WTC11 (cell line): ENCODE measurements at regions not wholly inside any gene's neighbourhood (a gene's known extent, or its start where the extent isn't known, plus 50 kb on each side); places are given as distances from the start of the nearest gene placed in this dataset.

ENCODE experiments used
- ATAC-seq: fragments of 200-7000 bp; cut with Tn5 transposase; 2 replicates; pipeline ENCODE4 v1.10.0; 2021; ENCODE audit warnings: mild to moderate bottlenecking, moderate library complexity
- CTCF ChIA-PET: fragments of 300-600 bp; sonication (Branson Sonifier 250); formaldehyde crosslinking; loops from one replicate; lab custom pipeline; 2021; ENCODE audit warnings: antibody characterized with exemption; lab: Charles Lee
- POLR2A ChIA-PET: fragments of 350-600 bp; sonication (Branson Sonifier 250); formaldehyde crosslinking; loops from one replicate; lab custom pipeline; 2021; ENCODE audit warnings: antibody characterized with exemption; lab: Charles Lee
- DNase-seq: peaks from one replicate; pipeline ENCODE4 v3.0.0; 2021; ENCODE audit warnings: low spot score
- H3K27ac Mint-ChIP-seq: 2 replicates; pipeline ENCODE4 v1.8.0; 2021; ENCODE audit warnings: mixed read lengths
- H3K27me3 Mint-ChIP-seq: 2 replicates; pipeline ENCODE4 v1.8.0; 2021; ENCODE audit warnings: low read depth, mild to moderate bottlenecking, moderate library complexity, mixed read lengths
- H3K36me3 Mint-ChIP-seq: 2 replicates; pipeline ENCODE4 v1.8.0; 2021; ENCODE audit warnings: mixed read lengths
- H3K4me1 Mint-ChIP-seq: 2 replicates; pipeline ENCODE4 v1.8.0; 2022; ENCODE audit warnings: mixed read lengths
- H3K4me3 Mint-ChIP-seq: 2 replicates; pipeline ENCODE4 v1.8.0; 2021; ENCODE audit warnings: mild to moderate bottlenecking, moderate library complexity, mixed read lengths
- H3K9me3 Mint-ChIP-seq: 2 replicates; pipeline ENCODE4 v1.8.0; 2021; ENCODE audit warnings: mixed read lengths
- CBFB ChIP-seq: sonication (generic); formaldehyde crosslinking; IDR thresholded peaks from 2 replicates; pipeline ENCODE4 v1.8.1; 2022; ENCODE audit warnings: mild to moderate bottlenecking, low read depth, missing genetic modification reagents
- FOXJ3 ChIP-seq: sonication (generic); formaldehyde crosslinking; IDR thresholded peaks from 2 replicates; pipeline ENCODE4 v1.9.0; 2021; ENCODE audit warnings: missing genetic modification reagents, mild to moderate bottlenecking, borderline replicate concordance
- FOXK1 ChIP-seq: sonication (generic); formaldehyde crosslinking; IDR thresholded peaks from 2 replicates; pipeline ENCODE4 v1.8.0; 2022; ENCODE audit warnings: mild to moderate bottlenecking, moderate library complexity, missing genetic modification reagents
- MXD4 ChIP-seq: fragments of 250-450 bp; sonication (Bioruptor Pico); IDR thresholded peaks from 2 replicates; pipeline ENCODE4 v1.8.0; 2021; ENCODE audit warnings: mild to moderate bottlenecking, moderate library complexity, borderline replicate concordance
- MYBL2 ChIP-seq: sonication (generic); formaldehyde crosslinking; IDR thresholded peaks from 2 replicates; pipeline ENCODE4 v1.8.1; 2023; ENCODE audit warnings: mild to moderate bottlenecking, moderate library complexity, missing genetic modification reagents
- TCF7 ChIP-seq: sonication (generic); formaldehyde crosslinking; IDR thresholded peaks from 2 replicates; pipeline ENCODE4 v1.8.0; 2022; ENCODE audit warnings: mild to moderate bottlenecking, low read depth, missing genetic modification reagents, moderate library complexity
- TP53 ChIP-seq: sonication (generic); formaldehyde crosslinking; IDR thresholded peaks from 2 replicates; pipeline ENCODE4 v1.8.1; 2023; ENCODE audit warnings: mild to moderate bottlenecking, missing genetic modification reagents
- ZBTB21 ChIP-seq: sonication (generic); formaldehyde crosslinking; IDR thresholded peaks from 2 replicates; pipeline ENCODE4 v1.8.1; 2023; ENCODE audit warnings: mild to moderate bottlenecking, missing genetic modification reagents, borderline replicate concordance
- ZNF232 ChIP-seq: sonication (generic); formaldehyde crosslinking; IDR thresholded peaks from 2 replicates; pipeline ENCODE4 v1.8.0; 2022; ENCODE audit warnings: mild to moderate bottlenecking, missing genetic modification reagents
- ZNF317 ChIP-seq: sonication (generic); formaldehyde crosslinking; IDR thresholded peaks from 2 replicates; pipeline ENCODE4 v1.8.1; 2023; ENCODE audit warnings: low read depth, mild to moderate bottlenecking, moderate library complexity, missing genetic modification reagents, borderline replicate concordance
- TF ChIP-seq, protein P1 (sequence below): fragments of 250-450 bp; sonication (Bioruptor Pico); IDR thresholded peaks from 2 replicates; pipeline ENCODE4 v1.9.0; 2021; ENCODE audit warnings: mild to moderate bottlenecking
- TF ChIP-seq, protein P2 (sequence below): fragments of 250-450 bp; sonication (Bioruptor Pico); IDR thresholded peaks from 2 replicates; pipeline ENCODE4 v1.9.0; 2021; ENCODE audit warnings: mild to moderate bottlenecking
- TF ChIP-seq, protein P3 (sequence below): sonication (generic); formaldehyde crosslinking; IDR thresholded peaks from 2 replicates; pipeline ENCODE4 v1.8.1; 2022; ENCODE audit warnings: missing genetic modification reagents, borderline replicate concordance
- TF ChIP-seq, protein P4 (sequence below): sonication (generic); formaldehyde crosslinking; IDR thresholded peaks from 2 replicates; pipeline ENCODE4 v1.8.1; 2023; ENCODE audit warnings: mild to moderate bottlenecking, missing genetic modification reagents
- TF ChIP-seq, protein P5 (sequence below): sonication (generic); formaldehyde crosslinking; IDR thresholded peaks from 2 replicates; pipeline ENCODE4 v1.8.0; 2023; ENCODE audit warnings: mild to moderate bottlenecking, missing genetic modification reagents
- TF ChIP-seq, protein P6 (sequence below): fragments of 250-450 bp; sonication (Bioruptor Pico); IDR thresholded peaks from 2 replicates; pipeline ENCODE4 v1.9.0; 2021; ENCODE audit warnings: moderate library complexity, mild to moderate bottlenecking, inconsistent platforms, borderline replicate concordance
- TF ChIP-seq, protein P7 (sequence below): sonication (generic); formaldehyde crosslinking; IDR thresholded peaks from 2 replicates; pipeline ENCODE4 v1.8.0; 2022; ENCODE audit warnings: mild to moderate bottlenecking, missing genetic modification reagents

DNA sequence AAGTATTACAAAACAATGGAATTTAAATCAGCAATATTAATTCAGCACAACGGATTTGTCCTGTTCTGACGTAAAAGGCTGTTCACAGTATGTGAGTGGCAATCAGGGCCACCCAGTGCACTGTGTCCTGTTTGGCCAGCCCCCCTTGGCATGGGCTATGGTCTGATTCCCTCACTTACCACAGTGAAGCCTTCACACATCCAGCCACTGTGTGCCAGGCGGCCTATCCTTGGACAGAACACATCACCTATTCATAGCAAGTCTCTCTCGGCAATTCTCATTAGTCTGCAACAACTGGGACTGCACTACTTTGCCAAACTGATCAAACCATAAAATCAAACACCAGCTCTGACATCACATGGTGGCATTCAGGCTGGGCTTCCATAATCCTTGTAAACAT lies 221.5 kb upstream of the TSHZ3 start:
- TF ChIP-seq, protein P1, sequence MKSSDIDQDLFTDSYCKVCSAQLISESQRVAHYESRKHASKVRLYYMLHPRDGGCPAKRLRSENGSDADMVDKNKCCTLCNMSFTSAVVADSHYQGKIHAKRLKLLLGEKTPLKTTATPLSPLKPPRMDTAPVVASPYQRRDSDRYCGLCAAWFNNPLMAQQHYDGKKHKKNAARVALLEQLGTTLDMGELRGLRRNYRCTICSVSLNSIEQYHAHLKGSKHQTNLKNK (CRISPR knock-in tag), result no peak
- DNase-seq, result no peak
- POLR2A ChIA-PET, result no interaction called here
- H3K27me3 Mint-ChIP-seq, result no peaks in the 10 kb centered on the region; the same call in 1 of the 2 replicates
- H3K36me3 Mint-ChIP-seq, result peaks cover 4% of the 10 kb centered on the region; the same call in 1 of the 2 replicates
- no peak for ATAC-seq
- CTCF ChIA-PET, result no interaction called here
- no peak overlapping the region for H3K4me3 Mint-ChIP-seq
- H3K27ac Mint-ChIP-seq, result no peak overlapping the region
- H3K9me3 Mint-ChIP-seq, result peaks cover 11% of the 10 kb centered on the region
- peaks cover 45% of the 10 kb centered on the region for H3K4me1 Mint-ChIP-seq

DNA sequence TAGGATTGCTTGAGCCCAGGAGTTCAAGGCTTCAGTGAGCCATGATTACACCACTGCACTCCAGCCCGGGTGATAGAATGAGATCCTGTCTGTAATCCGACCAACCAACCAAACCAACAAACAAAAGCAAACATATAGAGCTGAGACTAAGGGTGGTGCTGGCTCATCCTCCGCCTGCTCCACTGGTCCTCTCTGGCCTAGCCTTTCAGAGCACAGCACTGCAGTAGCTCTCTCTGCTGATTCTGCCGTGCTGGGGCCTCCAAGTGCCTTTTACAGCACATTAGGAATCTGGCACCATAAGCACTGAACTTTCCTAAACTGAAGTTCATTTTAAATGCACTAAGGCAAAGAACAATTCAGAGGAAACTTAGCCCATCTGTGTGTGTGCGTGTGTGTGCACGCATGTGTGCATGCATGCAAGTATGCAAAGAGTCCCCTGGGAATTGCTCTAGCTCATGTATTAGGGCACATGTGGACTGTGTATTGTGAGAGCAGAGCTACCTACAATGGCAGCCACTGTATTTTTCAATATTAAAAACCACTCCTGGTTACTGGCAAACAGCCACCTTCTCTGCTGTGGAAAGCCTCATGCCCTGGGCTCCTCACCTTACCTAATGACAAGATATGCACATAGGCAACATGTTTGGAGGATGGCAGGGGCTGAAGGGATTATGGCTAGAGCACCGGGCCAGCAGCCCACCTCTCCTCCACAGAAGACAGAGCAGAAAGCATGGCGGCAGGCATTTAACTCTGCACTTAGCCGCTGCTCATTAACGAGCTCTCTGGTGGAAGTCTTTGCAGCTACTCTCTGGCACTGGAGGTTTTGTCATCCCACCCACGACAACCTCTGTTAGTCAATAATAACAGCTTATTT lies 223.1 kb upstream of the TSHZ3 start:
- Mint-ChIP-seq H3K4me1 (peaks cover 55% of the 10 kb centered on the region), H3K36me3 (no peaks in the 10 kb centered on the region), H3K27me3 (no peaks in the 10 kb centered on the region), H3K27ac (no peak overlapping the region), H3K9me3 (0 out of 2 replicates have a peak, but pooled peaks cover 4% of the 10 kb centered on the region), H3K4me3 (no peak overlapping the region)
- ChIA-PET CTCF (interaction anchor here (1.6 kb wide), 1 partner anchor 9 kb away, joined by 4 read pairs; no protein-coding TSS in a partner anchor), POLR2A (interaction anchor here (1.1 kb wide), 1 partner anchor 20 kb away, joined by 3 read pairs; no protein-coding TSS in a partner anchor)
- TF ChIP-seq ZNF232 (CRISPR knock-in tag) (no peak), FOXK1 (no peak), ZNF317 (CRISPR knock-in tag) (no peak), MXD4 (CRISPR knock-in tag) (no peak), MYBL2 (no peak), ZBTB21 (CRISPR knock-in tag) (no peak), CBFB (CRISPR knock-in tag) (no peak), FOXJ3 (CRISPR knock-in tag) (no peak), TCF7 (CRISPR knock-in tag) (no peak), TP53 (no peak)
- TF ChIP-seq, protein P2, sequence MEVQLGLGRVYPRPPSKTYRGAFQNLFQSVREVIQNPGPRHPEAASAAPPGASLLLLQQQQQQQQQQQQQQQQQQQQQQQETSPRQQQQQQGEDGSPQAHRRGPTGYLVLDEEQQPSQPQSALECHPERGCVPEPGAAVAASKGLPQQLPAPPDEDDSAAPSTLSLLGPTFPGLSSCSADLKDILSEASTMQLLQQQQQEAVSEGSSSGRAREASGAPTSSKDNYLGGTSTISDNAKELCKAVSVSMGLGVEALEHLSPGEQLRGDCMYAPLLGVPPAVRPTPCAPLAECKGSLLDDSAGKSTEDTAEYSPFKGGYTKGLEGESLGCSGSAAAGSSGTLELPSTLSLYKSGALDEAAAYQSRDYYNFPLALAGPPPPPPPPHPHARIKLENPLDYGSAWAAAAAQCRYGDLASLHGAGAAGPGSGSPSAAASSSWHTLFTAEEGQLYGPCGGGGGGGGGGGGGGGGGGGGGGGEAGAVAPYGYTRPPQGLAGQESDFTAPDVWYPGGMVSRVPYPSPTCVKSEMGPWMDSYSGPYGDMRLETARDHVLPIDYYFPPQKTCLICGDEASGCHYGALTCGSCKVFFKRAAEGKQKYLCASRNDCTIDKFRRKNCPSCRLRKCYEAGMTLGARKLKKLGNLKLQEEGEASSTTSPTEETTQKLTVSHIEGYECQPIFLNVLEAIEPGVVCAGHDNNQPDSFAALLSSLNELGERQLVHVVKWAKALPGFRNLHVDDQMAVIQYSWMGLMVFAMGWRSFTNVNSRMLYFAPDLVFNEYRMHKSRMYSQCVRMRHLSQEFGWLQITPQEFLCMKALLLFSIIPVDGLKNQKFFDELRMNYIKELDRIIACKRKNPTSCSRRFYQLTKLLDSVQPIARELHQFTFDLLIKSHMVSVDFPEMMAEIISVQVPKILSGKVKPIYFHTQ, result no peak
- TF ChIP-seq, protein P3, sequence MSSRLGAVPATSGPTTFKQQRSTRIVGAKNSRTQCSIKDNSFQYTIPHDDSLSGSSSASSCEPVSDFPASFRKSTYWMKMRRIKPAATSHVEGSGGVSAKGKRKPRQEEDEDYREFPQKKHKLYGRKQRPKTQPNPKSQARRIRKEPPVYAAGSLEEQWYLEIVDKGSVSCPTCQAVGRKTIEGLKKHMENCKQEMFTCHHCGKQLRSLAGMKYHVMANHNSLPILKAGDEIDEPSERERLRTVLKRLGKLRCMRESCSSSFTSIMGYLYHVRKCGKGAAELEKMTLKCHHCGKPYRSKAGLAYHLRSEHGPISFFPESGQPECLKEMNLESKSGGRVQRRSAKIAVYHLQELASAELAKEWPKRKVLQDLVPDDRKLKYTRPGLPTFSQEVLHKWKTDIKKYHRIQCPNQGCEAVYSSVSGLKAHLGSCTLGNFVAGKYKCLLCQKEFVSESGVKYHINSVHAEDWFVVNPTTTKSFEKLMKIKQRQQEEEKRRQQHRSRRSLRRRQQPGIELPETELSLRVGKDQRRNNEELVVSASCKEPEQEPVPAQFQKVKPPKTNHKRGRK (CRISPR knock-in tag), result no peak
- TF ChIP-seq, protein P4, sequence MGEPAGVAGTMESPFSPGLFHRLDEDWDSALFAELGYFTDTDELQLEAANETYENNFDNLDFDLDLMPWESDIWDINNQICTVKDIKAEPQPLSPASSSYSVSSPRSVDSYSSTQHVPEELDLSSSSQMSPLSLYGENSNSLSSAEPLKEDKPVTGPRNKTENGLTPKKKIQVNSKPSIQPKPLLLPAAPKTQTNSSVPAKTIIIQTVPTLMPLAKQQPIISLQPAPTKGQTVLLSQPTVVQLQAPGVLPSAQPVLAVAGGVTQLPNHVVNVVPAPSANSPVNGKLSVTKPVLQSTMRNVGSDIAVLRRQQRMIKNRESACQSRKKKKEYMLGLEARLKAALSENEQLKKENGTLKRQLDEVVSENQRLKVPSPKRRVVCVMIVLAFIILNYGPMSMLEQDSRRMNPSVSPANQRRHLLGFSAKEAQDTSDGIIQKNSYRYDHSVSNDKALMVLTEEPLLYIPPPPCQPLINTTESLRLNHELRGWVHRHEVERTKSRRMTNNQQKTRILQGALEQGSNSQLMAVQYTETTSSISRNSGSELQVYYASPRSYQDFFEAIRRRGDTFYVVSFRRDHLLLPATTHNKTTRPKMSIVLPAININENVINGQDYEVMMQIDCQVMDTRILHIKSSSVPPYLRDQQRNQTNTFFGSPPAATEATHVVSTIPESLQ (CRISPR knock-in tag), result no peak
- TF ChIP-seq, protein P5, sequence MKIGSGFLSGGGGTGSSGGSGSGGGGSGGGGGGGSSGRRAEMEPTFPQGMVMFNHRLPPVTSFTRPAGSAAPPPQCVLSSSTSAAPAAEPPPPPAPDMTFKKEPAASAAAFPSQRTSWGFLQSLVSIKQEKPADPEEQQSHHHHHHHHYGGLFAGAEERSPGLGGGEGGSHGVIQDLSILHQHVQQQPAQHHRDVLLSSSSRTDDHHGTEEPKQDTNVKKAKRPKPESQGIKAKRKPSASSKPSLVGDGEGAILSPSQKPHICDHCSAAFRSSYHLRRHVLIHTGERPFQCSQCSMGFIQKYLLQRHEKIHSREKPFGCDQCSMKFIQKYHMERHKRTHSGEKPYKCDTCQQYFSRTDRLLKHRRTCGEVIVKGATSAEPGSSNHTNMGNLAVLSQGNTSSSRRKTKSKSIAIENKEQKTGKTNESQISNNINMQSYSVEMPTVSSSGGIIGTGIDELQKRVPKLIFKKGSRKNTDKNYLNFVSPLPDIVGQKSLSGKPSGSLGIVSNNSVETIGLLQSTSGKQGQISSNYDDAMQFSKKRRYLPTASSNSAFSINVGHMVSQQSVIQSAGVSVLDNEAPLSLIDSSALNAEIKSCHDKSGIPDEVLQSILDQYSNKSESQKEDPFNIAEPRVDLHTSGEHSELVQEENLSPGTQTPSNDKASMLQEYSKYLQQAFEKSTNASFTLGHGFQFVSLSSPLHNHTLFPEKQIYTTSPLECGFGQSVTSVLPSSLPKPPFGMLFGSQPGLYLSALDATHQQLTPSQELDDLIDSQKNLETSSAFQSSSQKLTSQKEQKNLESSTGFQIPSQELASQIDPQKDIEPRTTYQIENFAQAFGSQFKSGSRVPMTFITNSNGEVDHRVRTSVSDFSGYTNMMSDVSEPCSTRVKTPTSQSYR (CRISPR knock-in tag), result no peak
- TF ChIP-seq, protein P6, sequence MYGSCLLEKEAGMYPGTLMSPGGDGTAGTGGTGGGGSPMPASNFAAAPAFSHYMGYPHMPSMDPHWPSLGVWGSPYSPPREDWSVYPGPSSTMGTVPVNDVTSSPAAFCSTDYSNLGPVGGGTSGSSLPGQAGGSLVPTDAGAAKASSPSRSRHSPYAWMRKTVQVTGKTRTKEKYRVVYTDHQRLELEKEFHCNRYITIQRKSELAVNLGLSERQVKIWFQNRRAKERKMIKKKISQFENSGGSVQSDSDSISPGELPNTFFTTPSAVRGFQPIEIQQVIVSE (CRISPR knock-in tag), result no peak
- TF ChIP-seq, protein P7, sequence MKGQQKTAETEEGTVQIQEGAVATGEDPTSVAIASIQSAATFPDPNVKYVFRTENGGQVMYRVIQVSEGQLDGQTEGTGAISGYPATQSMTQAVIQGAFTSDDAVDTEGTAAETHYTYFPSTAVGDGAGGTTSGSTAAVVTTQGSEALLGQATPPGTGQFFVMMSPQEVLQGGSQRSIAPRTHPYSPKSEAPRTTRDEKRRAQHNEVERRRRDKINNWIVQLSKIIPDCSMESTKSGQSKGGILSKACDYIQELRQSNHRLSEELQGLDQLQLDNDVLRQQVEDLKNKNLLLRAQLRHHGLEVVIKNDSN (CRISPR knock-in tag), result no peak
- ATAC-seq, result no peak
- no peak for DNase-seq
